22Rv1 (cell line): ENCODE measurements at regions not wholly inside any gene's neighbourhood (a gene's known extent, or its start where the extent isn't known, plus 50 kb on each side); places are given as distances from the start of the nearest gene placed in this dataset.
"Not testable (repeated sequence)": the region's sequence is repeated elsewhere in the genome, so short reads cannot be mapped to it uniquely, and the experiment has no call there.

Experiments used
- CTCF ChIP-seq: fragments of 450-650 bp; IDR thresholded peaks from 2 replicates; pipeline ENCODE4 v1.5.1; 2017; ENCODE audit warnings: mild to moderate bottlenecking
- ZFX ChIP-seq: fragments of 450-650 bp; IDR thresholded peaks from 2 replicates; pipeline ENCODE4 v1.6.1; 2017; ENCODE audit warnings: antibody characterized with exemption, borderline replicate concordance

- not testable (repeated sequence) for TF ChIP-seq CTCF, ZFX
Measured at GRCh38 chr17:5772017-5772416, 187.7 kb upstream of the NLRP1 start.
